ENCODE measurements at regions not wholly inside any gene's neighbourhood (a gene's known extent, or its start where the extent isn't known, plus 50 kb on each side); places are given as distances from the start of the nearest gene placed in this dataset.

DNA sequence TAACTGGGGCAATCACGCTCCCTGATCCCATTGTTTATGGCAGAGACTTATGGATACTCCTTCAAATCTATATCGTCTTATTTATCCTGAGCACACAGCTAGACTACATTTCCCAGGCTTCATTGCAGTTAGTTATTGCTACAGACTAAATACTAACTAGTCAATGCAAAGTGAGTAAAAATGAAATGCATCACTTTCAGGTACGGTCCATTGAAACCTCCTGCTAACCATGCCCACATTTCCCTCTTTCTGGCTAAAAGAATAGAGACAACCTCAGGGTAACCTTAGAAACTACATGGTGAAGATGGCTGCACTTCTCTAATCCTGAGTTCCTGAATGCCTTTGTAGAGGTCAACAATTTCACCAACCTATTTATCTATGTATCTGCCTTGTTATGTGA, 437.4 kb downstream of the EPHA4 start:
- no peak overlapping the region for H3K27ac ChIP-seq
- no peak for DNase-seq
- no peaks in the 10 kb centered on the region for H3K9me3 ChIP-seq
- H3K4me3 ChIP-seq, result no peak overlapping the region
- no peaks in the 10 kb centered on the region for H3K4me1 ChIP-seq (ENCODE audit: insufficient read depth)
- TF ChIP-seq EP300 (IDR thresholded peaks at IDR 0.05) (no peak), CTCF (IDR thresholded peaks at IDR 0.05) (no peak), POLR2A (IDR thresholded peaks at IDR 0.05) (no peak)
- no peaks in the 10 kb centered on the region for H3K36me3 ChIP-seq
- 96 to 97% (median 97%) methylated on average over 3 of the region's 3 CpGs for WGBS, 3 donors
- H3K27me3 ChIP-seq, result no peaks in the 10 kb centered on the region
- intact Hi-C loops (cut with DNase I), result no loop called here

DNA sequence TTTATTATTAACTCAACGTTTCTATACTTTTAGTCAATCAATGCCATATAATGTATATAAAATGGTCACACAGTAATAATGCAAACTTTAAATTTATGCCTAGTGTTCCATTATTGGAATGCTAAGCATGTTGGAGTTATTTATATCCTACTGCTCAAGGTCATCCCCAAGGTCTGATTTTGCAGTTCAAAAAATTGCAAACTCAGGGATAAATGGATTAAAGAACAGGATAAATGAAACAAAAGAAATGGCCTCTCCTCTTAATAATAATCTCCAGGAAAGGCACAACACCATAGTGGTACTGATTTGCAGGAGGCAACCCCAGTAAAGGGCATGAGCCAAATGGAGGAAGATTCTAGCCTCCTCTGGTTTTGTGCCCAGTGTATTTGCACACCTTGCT, 436.4 kb downstream of the EPHA4 start:
- TF ChIP-seq EP300 (IDR thresholded peaks at IDR 0.05), result no peak
- no peak overlapping the region for H3K4me3 ChIP-seq
- intact Hi-C loops (cut with DNase I), result no loop called here
- H3K27ac ChIP-seq, result no peak overlapping the region
- DNase-seq, result no peak
- no peaks in the 10 kb centered on the region for H3K36me3 ChIP-seq
- no peaks in the 10 kb centered on the region for H3K4me1 ChIP-seq (ENCODE audit: insufficient read depth)
- no peaks in the 10 kb centered on the region for H3K27me3 ChIP-seq
- WGBS, 3 donors, result 44 to 53% (median 47%) methylated on average over 1 of the region's 1 CpG
- no peaks in the 10 kb centered on the region for H3K9me3 ChIP-seq

- H3K4me3 ChIP-seq, result no peak overlapping the region
- no peaks in the 10 kb centered on the region for H3K4me1 ChIP-seq (ENCODE audit: insufficient read depth)
- no peak for DNase-seq
- no peak overlapping the region for H3K27ac ChIP-seq
- 16 to 62% (median 24%) methylated on average over 2 of the region's 2 CpGs for WGBS, 3 donors
- H3K36me3 ChIP-seq, result no peaks in the 10 kb centered on the region
- intact Hi-C loops (cut with DNase I), result no loop called here
- TF ChIP-seq EP300 (IDR thresholded peaks at IDR 0.05) (no peak), CTCF (IDR thresholded peaks at IDR 0.05) (no peak), POLR2A (IDR thresholded peaks at IDR 0.05) (no peak)
- H3K27me3 ChIP-seq, result no peaks in the 10 kb centered on the region
- no peaks in the 10 kb centered on the region for H3K9me3 ChIP-seq
These were observed 434.7 kb downstream of the EPHA4 start for GRCh38 chr2:221137385-221137784.

GRCh38 chr2:221142341-221142740, 429.8 kb downstream of the EPHA4 start:
- 83 to 88% (median 85%) methylated on average over 7 of the region's 7 CpGs for WGBS, 3 donors
- intact Hi-C loops (cut with DNase I), result no loop called here

DNA sequence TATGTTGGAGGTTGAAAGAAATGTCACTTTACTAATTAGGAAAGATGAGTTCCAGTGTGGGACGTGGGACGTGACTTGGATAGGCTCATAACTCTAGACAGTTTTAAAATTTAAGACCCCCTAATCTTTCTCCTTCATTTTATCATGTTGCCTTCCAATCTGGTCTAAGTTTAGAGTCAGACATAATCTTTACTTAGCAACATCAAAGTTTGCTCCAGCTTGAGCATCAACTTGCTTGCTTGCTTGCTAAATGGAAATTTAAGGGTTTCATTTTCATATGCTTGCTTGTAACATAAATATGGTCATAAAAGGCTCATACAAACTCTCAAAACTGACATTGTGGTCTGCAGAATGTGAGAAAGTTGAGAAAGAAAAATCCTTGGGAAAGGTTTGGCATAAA, 428.9 kb downstream of the EPHA4 start:
- no peak overlapping the region for H3K27ac ChIP-seq
- H3K9me3 ChIP-seq, result no peaks in the 10 kb centered on the region
- intact Hi-C loops (cut with DNase I), result no loop called here
- no peaks in the 10 kb centered on the region for H3K4me1 ChIP-seq (ENCODE audit: insufficient read depth)
- 52 to 77% (median 73%) methylated on average over 2 of the region's 2 CpGs for WGBS, 3 donors
- TF ChIP-seq CTCF (IDR thresholded peaks at IDR 0.05), result no peak
- TF ChIP-seq EP300 (IDR thresholded peaks at IDR 0.05), result no peak
- TF ChIP-seq POLR2A (IDR thresholded peaks at IDR 0.05), result no peak
- DNase-seq, result no peak
- H3K4me3 ChIP-seq, result no peak overlapping the region
- no peaks in the 10 kb centered on the region for H3K27me3 ChIP-seq
- no peaks in the 10 kb centered on the region for H3K36me3 ChIP-seq

More at GRCh38 chr2:221142341-221142740, 429.8 kb downstream of the EPHA4 start:
- Histone ChIP-seq H3K27me3 (no peaks in the 10 kb centered on the region), H3K36me3 (no peaks in the 10 kb centered on the region), H3K9me3 (no peaks in the 10 kb centered on the region), H3K27ac (no peak overlapping the region), H3K4me3 (no peak overlapping the region), H3K4me1 (ENCODE audit: insufficient read depth) (no peaks in the 10 kb centered on the region)
- no peak for DNase-seq
- no peak for TF ChIP-seq POLR2A (IDR thresholded peaks at IDR 0.05)
- no peak for TF ChIP-seq EP300 (IDR thresholded peaks at IDR 0.05)
- no peak for TF ChIP-seq CTCF (IDR thresholded peaks at IDR 0.05)
